Parathyroid adenoma (tissue), 2 donors: ENCODE measurements at regions not wholly inside any gene's neighbourhood (a gene's known extent, or its start where the extent isn't known, plus 50 kb on each side); places are given as distances from the start of the nearest gene placed in this dataset.

Experiments used
- H2AFZ ChIP-seq: fragments of 300-600 bp; sonication (generic); one replicate; pipeline ENCODE4 v1.7.0; 2017; ENCODE audit warnings: antibody characterized with exemption, mild to moderate bottlenecking
- H3K27ac ChIP-seq: fragments of 300-600 bp; sonication (generic); one replicate; pipeline ENCODE4 v1.7.0; 2017
- H3K27me3 ChIP-seq: fragments of 300-600 bp; sonication (generic); one replicate; pipeline ENCODE4 v1.7.0; 2017; ENCODE audit warnings: low read length; ENCODE audit not compliant: control insufficient read depth, insufficient read depth
- H3K36me3 ChIP-seq: fragments of 300-600 bp; sonication (generic); one replicate; pipeline ENCODE4 v1.7.0; 2017; ENCODE audit warnings: low read length; ENCODE audit not compliant: control insufficient read depth, insufficient read depth
- H3K4me1 ChIP-seq: fragments of 300-600 bp; sonication (generic); one replicate; pipeline ENCODE4 v1.7.0; 2017; ENCODE audit warnings: control low read depth
- H3K4me2 ChIP-seq: fragments of 300-600 bp; sonication (generic); one replicate; pipeline ENCODE4 v1.7.0; 2017; ENCODE audit warnings: low read length
- H3K4me3 ChIP-seq: fragments of 300-600 bp; sonication (generic); one replicate; pipeline ENCODE4 v1.7.0; 2017; ENCODE audit warnings: low read depth, low read length
- H3K79me2 ChIP-seq: fragments of 300-600 bp; sonication (generic); one replicate; pipeline ENCODE4 v1.7.0; 2017; ENCODE audit warnings: control low read depth
- H3K9ac ChIP-seq: fragments of 300-600 bp; sonication (generic); one replicate; pipeline ENCODE4 v1.7.0; 2017; ENCODE audit warnings: mild to moderate bottlenecking
- H3K9me3 ChIP-seq: fragments of 300-600 bp; sonication (generic); one replicate; pipeline ENCODE4 v1.7.0; 2017; ENCODE audit warnings: low read length; ENCODE audit not compliant: control insufficient read depth
- TF ChIP-seq, protein P1 (sequence below): fragments of 300-600 bp; sonication (generic); IDR thresholded peaks from one replicate; pipeline ENCODE4 v1.7.0; 2017; ENCODE audit warnings: antibody characterized with exemption, mild to moderate bottlenecking
- donor health status: primary hyperparathyroidism.

DNA sequence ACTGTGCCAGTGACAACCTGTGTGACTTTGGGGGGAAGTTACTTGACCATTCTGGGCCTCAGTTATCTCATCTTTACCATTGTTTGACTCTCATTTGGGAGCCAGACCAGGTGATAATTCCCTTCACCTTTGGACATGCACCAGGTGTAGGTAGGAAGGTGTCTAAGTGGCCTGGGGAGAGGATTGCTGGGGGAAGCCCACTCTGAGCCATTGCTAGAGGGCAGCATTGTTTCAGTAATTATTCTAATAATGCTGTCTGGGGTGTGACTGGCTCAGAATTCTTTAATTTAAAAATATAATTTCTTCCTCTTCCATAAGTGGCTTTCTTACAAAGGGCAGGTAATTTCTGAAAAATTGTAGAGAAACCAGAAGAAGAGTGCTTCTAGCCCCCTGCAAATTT is 104.3 kb downstream of the RTL9 start:
- Histone ChIP-seq H3K4me3 (no peak overlapping the region), H3K4me1 (no peaks in the 10 kb centered on the region), H3K9me3 (no peaks in the 10 kb centered on the region), H3K4me2 (no peak overlapping the region), H3K36me3 (no peaks in the 10 kb centered on the region), H2AFZ (no peak overlapping the region), H3K79me2 (no peaks in the 10 kb centered on the region), H3K27me3 (no peaks in the 10 kb centered on the region), H3K27ac (no peak overlapping the region), H3K9ac (no peak overlapping the region)
- TF ChIP-seq, protein P1, sequence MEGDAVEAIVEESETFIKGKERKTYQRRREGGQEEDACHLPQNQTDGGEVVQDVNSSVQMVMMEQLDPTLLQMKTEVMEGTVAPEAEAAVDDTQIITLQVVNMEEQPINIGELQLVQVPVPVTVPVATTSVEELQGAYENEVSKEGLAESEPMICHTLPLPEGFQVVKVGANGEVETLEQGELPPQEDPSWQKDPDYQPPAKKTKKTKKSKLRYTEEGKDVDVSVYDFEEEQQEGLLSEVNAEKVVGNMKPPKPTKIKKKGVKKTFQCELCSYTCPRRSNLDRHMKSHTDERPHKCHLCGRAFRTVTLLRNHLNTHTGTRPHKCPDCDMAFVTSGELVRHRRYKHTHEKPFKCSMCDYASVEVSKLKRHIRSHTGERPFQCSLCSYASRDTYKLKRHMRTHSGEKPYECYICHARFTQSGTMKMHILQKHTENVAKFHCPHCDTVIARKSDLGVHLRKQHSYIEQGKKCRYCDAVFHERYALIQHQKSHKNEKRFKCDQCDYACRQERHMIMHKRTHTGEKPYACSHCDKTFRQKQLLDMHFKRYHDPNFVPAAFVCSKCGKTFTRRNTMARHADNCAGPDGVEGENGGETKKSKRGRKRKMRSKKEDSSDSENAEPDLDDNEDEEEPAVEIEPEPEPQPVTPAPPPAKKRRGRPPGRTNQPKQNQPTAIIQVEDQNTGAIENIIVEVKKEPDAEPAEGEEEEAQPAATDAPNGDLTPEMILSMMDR, result no peak

DNA sequence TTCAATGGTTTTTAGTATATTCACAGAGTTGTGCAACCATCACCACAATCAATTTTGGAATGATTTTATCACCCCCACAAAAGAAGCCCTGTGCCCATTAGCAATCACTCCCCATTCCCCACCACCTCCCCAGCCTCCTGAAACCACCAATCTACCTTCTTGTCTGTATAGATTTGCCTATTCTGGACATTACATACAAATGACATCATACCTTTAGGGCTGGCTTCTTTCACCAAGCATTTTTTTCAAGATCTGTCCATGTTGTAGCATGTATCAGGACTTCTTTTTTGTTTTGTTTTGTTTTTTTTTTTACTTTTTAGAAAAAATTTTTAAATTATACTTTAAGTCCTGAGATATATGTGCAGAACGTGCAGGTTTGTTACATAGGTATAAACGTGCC is 108.1 kb downstream of the RTL9 start:
- no peak overlapping the region for H3K9ac ChIP-seq
- H3K36me3 ChIP-seq, result no peaks in the 10 kb centered on the region
- no peak overlapping the region for H3K27ac ChIP-seq
- no peaks in the 10 kb centered on the region for H3K4me1 ChIP-seq
- H2AFZ ChIP-seq, result no peak overlapping the region
- TF ChIP-seq, protein P1, result no peak
- no peaks in the 10 kb centered on the region for H3K9me3 ChIP-seq
- H3K4me3 ChIP-seq, result no peak overlapping the region
- no peaks in the 10 kb centered on the region for H3K27me3 ChIP-seq
- no peak overlapping the region for H3K4me2 ChIP-seq
- no peaks in the 10 kb centered on the region for H3K79me2 ChIP-seq

DNA sequence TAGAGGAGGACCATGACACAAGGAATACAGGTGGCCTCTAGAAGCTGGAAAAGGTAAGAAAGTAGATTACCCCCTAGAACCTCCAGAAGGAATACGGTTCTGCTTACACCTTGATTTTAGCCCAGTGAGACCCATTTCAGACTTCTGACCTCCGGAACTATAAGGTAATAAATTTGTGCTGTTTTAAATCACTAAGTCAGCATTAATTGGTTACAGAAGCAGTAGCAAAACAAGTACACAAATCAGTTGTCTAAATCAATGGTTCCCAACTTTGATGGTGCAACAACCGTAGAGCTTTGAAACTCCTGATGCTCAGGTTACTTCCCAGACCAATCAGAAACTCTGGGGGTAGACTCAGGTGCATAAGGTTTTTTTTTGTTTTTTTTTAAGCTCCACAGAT is 113.6 kb downstream of the RTL9 start:
- H2AFZ ChIP-seq, result no peak overlapping the region
- H3K9me3 ChIP-seq, result no peaks in the 10 kb centered on the region
- TF ChIP-seq, protein P1, result no peak
- no peak overlapping the region for H3K27ac ChIP-seq
- H3K9ac ChIP-seq, result no peak overlapping the region
- H3K4me1 ChIP-seq, result no peaks in the 10 kb centered on the region
- no peak overlapping the region for H3K4me3 ChIP-seq
- no peaks in the 10 kb centered on the region for H3K79me2 ChIP-seq
- H3K36me3 ChIP-seq, result no peaks in the 10 kb centered on the region
- H3K4me2 ChIP-seq, result no peak overlapping the region
- no peaks in the 10 kb centered on the region for H3K27me3 ChIP-seq

DNA sequence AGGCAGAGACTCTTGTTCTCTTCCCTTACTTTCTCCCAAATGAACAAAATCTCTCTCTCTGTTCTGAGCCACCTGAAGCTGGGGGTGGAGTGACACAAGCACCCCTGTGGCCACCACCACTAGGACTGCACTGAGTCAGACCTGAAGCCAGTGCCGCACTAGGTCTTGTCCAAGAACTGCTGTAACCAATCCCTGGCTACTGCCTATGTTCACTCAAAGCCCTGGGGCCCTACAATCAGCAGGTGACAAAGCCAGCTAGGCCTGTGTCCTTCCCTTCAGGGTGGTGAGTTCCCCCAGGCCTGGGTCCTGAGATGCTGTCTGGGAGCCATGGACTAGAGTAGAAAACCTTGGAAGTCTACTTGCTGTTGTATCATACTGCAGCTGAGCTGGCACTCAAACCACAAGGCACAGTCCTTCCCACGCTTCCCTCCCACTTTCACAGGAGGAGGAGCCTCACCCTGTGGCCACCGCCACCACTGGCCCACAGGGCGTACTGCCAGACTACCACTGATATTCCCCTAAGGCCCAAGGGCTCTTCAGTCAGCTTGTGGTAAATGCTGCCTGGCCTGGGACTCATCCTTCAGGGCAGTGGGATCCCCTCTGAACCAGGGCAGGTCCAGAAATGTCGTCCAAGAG is 119.1 kb downstream of the RTL9 start:
- TF ChIP-seq, protein P1, result no peak
- no peaks in the 10 kb centered on the region for H3K27me3 ChIP-seq
- H3K4me2 ChIP-seq, result no peak overlapping the region
- H3K4me3 ChIP-seq, result no peak overlapping the region
- H3K9me3 ChIP-seq, result no peaks in the 10 kb centered on the region
- H3K9ac ChIP-seq, result no peak overlapping the region
- no peaks in the 10 kb centered on the region for H3K79me2 ChIP-seq
- no peaks in the 10 kb centered on the region for H3K4me1 ChIP-seq
- H2AFZ ChIP-seq, result no peak overlapping the region
- H3K27ac ChIP-seq, result no peak overlapping the region
- no peaks in the 10 kb centered on the region for H3K36me3 ChIP-seq

DNA sequence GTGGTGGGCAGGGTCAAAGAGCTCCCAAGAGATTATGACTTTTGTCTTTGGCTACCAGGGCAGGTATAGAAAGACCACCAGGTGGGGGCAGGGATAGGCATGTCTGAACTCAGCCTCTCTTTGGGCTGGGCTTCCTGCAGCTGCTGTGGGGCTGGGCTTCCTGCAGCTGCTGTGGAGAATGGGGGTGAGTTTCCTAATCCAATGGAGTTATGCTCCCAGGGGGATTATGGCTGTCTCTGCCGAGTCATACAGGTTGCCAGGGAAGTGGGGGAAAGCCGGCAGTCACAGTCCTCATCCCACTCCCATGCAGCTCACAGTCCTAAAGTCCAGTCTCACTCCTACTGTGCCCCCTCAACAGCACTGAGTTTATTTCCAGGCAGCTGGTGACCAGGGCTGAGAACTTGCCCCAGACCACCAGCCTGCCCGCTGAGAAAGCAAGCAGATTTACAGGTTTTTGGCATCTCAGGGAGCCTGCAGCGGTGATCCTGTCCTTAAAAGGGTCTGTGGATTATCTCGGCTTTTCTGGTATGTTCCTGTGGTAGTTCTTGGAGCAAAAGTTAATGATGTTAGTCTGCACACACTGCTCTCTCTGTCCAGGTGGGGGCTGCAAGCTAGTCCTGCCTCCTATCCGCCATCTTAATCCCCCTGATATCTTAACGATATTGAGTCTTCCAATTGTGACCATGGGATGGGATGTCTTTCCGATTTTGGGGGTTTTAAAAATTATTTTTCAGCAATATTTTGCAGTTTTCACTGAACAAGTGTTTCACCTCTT is 133.4 kb downstream of the RTL9 start:
- H3K36me3 ChIP-seq, result no peaks in the 10 kb centered on the region
- no peak overlapping the region for H3K4me2 ChIP-seq
- H3K9ac ChIP-seq, result no peak overlapping the region
- no peak overlapping the region for H3K4me3 ChIP-seq
- no peak overlapping the region for H2AFZ ChIP-seq
- TF ChIP-seq, protein P1, result no peak
- H3K4me1 ChIP-seq, result no peaks in the 10 kb centered on the region
- H3K27ac ChIP-seq, result no peak overlapping the region
- no peaks in the 10 kb centered on the region for H3K79me2 ChIP-seq
- H3K9me3 ChIP-seq, result no peaks in the 10 kb centered on the region
- H3K27me3 ChIP-seq, result no peaks in the 10 kb centered on the region
